ENCODE measurements at regions not wholly inside any gene's neighbourhood (a gene's known extent, or its start where the extent isn't known, plus 50 kb on each side); places are given as distances from the start of the nearest gene placed in this dataset.
A peak's percentile ranks its signal among the peaks of the same experiment; 100 is the strongest.

- no peak for DNase-seq (ENCODE audit: low spot score)
Observed at GRCh38 chr2:120991441-120991840, 255.8 kb downstream of the GLI2 start.

DNA sequence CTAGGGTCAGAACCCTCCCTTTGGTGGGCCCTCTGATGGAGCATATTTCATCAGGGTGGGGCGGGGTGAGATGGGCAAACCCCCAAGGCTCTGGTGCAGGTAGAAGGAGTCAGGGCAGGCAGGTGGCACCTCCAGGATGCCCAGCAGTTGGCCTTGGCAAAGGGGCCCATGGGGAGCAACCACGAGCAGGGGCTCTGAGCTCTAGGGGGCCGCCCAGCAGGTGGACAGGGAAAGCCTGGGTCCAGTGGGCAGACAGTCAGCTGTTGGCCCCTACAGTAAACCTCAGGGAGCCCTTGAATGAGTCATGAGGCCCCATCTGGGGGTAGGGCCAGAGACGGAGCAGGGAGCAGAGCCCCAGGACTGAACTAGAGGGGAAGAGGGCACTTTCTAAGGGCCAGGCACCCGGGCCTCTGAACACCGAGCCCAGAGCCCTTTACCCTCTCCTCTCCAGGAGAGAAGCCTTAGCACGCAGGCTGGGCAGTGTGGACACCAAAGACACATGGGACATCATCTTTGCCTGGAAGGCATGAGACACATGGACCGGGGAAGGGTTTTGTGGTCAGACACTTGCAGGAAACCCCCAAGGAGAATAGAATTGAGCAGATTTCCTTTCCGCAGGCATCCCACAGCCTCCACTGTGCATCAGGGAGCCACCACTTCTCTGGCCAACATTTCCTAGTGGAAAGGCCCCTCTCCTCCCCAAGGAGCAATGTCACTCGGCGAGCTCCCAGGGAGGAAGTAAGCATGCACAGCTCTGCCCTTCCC, 257.3 kb downstream of the GLI2 start:
- DNase-seq (ENCODE audit: low spot score): no peak

DNA sequence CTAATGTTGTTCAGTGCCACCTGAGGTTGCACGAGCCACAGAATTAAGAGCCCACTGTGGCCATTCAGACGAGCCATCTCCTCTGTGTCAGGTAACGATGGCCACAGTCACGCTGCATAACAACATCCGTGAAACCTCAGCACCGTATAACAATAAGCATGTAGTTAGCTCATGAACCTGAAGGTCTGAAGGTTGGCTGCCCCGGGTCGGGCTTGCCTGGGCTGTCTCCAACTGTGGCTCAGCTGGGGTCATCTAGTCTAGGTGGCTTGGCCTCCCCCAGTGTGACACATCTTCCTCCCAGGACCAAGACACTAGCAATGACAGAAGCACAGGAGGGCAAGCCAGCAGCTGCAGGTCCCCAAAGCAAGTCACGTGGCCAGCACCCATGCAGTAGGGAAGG, 258.0 kb downstream of the GLI2 start:
- no peak for DNase-seq (ENCODE audit: low spot score)

DNA sequence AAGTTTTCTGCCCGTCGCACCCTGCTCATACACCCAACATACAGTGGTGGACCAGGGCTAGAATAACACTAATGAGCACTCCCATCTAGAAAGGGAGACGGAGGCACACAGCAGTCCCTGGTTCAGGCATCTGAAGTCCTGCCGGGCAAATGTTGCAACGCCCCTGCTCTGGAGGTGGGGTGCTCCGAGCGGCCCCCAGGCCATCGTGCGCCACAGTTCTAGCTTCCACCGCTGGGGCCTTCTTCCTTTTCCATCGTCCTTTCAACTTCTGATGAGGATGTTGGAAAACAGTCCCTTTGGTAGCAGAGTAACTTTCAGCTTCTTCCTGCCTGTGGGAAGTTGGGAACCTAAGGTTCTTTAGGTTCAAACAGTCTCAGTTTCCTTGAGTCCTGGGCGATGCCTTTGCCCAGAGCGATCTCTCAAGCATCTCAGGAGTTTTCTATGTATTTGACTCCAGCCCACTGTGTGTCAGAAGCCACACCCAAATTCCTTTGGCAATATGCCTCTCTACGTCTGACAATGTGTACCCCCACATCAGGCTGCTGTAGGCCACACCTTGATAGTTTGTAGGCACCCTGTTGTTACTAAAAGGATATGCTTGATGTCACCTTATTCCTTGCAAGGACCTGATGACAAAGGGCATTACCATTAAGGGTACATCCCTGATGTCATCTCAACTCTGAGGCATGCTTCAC, 258.8 kb downstream of the GLI2 start:
- DNase-seq (ENCODE audit: low spot score): no peak

- DNase-seq (ENCODE audit: low spot score): no peak
Observed at GRCh38 chr2:120995152-120995551, 259.5 kb downstream of the GLI2 start.

DNA sequence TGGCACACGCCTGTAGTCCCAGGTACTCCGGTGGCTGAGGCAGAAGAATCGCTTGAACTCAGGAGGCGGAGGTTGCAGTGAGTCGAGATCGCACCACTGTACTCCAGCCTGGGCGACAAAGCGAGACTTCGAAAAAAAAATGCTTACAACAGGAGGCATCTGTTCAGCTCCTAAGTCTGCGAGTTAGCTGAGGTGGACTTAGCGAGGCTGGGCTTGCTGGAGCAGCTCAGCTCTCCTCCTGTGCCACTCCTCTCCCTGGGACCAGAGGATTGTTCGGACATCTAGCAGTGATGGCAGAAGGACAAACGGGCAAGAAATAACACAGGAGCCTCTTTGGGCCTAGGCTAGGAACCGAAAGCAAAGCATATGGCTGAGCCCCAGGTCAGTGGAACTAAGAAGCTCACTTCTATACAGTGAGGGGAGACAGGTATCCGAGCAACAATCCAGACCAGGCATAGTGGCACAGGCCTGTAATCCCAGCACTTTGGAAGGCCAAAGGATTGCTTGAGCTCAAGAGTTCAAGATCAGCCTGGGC, 260.1 kb downstream of the GLI2 start:
- DNase-seq (ENCODE audit: low spot score): no peak

DNA sequence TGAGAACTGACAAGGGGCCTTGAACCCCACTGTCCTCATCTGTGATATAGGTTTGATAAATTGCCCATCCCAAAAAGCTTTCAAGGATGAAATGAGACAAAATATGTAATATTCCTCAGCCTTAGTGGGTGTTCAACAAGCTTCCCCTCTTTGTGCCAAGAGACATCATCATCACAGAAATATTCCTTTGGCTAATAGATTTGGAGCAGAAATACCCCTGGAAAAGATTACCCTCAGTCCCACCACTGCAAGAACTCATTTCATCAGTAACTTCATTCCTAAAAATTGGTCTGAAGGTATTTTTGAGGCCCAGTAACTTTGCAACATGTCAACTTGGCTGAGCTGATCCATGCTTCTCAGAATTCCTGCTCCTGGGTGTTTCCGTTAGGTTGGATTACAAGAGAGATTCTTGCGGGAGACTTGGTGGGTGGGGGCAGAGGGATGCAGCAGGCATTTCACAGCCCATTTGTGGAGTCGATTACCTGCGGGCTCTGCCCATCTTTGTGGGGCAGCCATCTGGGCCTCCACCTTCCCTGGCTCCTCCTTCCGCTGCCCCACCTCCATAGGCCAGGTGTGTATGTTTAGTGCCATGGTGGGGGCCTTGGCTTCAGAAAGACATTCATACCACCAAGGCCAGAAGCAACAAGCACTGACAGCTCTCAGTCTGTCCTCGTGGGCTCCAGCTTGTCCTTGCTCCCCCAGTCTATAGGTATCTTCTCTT, 263.9 kb downstream of the GLI2 start:
- DNase-seq (ENCODE audit: low spot score): no peak

GRCh38 chr2:121000804-121001203, 265.1 kb downstream of the GLI2 start:
- DNase-seq (ENCODE audit: low spot score): no peak

GRCh38 chr2:121001641-121002040, 266.0 kb downstream of the GLI2 start:
- DNase-seq (ENCODE audit: low spot score): no peak

DNA sequence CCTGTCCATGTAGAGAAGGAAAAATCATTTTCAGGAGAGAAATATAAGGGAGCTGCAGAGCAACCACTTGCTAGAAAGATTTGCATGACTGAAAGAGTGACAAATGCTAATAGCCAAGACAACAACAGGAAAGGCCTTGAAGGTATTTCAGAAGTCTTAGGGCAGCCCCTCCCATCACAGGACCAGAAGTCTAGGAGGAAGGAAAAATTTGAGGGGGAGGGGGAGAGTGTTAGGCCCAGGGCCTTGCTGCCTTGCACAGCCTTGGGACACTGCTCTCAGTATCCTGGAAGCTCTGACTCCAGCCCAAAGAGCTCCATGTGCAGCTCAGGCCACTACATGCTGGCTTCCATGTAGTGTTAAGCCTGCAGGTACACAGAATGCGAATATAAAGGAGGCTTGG, 266.9 kb downstream of the GLI2 start:
- peak; percentile 52 for DNase-seq (ENCODE audit: low spot score)

DNA sequence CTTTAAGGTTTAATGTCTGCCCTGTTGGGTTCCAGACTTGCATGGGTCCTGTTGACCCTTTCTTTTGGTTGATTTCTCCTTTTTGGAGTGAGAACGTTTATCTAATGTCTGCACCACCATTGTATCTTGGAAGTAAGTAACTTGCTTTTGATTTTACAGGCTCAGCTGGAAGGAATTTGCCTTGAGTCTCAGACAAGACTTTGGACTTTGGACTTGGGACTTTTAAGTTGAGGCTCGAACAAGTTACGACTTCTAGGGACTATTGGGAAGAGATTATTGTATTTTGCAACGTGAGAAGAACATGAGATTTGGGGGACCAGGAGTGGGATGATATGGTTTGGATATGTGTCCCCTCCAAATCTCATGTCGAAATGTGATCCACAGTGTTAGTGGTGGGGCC, 267.7 kb downstream of the GLI2 start:
- DNase-seq (ENCODE audit: low spot score): no peak

- DNase-seq (ENCODE audit: low spot score): no peak
Observed at GRCh38 chr2:121004359-121004758, 268.7 kb downstream of the GLI2 start.

DNA sequence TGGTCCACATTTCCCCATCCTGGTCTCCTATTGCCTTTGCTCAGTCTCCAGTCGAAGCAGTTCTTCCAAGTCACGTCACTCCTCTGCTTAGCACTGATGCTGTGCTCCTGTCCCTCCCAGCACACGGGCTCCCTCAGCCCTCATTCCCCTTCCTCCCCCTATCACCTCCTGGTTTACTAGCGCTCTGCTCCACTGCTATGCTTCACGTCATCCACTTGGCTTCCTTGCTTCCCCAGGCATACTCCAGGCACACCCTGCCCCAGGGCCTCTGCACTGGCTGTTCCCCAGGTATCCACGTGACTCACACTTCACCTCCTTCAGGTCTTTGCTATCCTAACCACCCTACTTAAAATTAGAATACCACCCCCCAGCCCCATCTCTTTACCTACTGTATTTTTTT, 269.3 kb downstream of the GLI2 start:
- DNase-seq (ENCODE audit: low spot score): no peak

- no peak for DNase-seq (ENCODE audit: low spot score)
Observed at GRCh38 chr2:121005453-121005852, 269.8 kb downstream of the GLI2 start.

GRCh38 chr2:121006743-121007489, 271.2 kb downstream of the GLI2 start:
- no peak for DNase-seq (ENCODE audit: low spot score)

- no peak for DNase-seq (ENCODE audit: low spot score)
Observed at GRCh38 chr2:121007490-121007853, 271.8 kb downstream of the GLI2 start.

- DNase-seq (ENCODE audit: low spot score): peak; percentile 62
Observed at GRCh38 chr2:121008975-121009374, 273.3 kb downstream of the GLI2 start.

DNA sequence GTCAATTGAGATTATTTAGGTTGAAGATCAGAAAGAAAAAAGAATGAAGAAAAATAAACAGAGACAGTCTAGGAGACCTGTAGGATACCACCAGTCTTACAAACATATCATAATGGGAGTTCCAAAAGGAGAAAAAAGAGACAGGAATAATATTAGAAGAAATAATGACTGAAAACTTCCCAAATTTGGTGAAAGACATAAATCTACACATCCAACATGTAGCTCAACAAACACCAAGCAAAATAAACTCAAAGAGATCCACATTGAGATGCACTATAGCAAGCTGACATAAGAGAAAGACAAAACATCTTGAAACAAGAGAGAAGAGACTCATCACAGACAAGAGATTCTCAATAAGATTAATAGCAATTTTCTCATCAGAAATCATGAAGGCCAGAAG, 274.0 kb downstream of the TFCP2L1 start:
- no peak for DNase-seq (ENCODE audit: low spot score)

GRCh38 chr2:121014876-121015275, 270.1 kb downstream of the TFCP2L1 start:
- DNase-seq (ENCODE audit: low spot score): no peak

GRCh38 chr2:121015971-121016485, 269.0 kb downstream of the TFCP2L1 start:
- DNase-seq (ENCODE audit: low spot score): no peak

DNA sequence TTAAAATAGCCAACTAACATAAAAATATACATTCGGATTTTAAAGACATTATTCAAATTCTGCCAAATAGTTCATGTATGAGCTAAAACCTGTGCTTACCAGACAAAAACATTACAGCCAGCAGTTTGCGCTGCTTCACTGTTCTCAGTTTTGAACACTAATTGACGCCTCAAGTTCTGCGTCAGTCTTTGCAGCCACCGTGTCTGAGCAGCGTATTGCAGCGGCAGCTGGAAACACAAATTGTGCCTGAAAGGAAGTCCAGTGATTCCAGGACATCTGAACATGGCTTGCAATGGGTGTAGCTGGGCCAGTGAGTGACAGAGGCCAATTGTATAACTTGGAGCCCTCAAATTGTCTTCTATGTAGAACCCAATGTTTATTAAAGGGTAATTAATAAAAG, 267.6 kb downstream of the TFCP2L1 start:
- no peak for DNase-seq (ENCODE audit: low spot score)
